Liver (tissue), 8 donors: ENCODE measurements at regions not wholly inside any gene's neighbourhood (a gene's known extent, or its start where the extent isn't known, plus 50 kb on each side); places are given as distances from the start of the nearest gene placed in this dataset.
A peak's percentile ranks its signal among the peaks of the same experiment; 100 is the strongest.

Experiments
- DNase-seq: peaks from one replicate; pipeline ENCODE4 v3.0.0-alpha.2; 2017; ENCODE audit warnings: low spot score
- H3K27ac ChIP-seq, 2 donors: one replicate each; pipeline ENCODE4 v1.7.0; 2013; ENCODE audit warnings: inconsistent platforms in 2 of 2, low read length in 2 of 2, control low read depth in 1 of 2, low read depth in 1 of 2, mild to moderate bottlenecking in 1 of 2
- H3K27me3 ChIP-seq, 4 donors: one replicate each; pipeline versions ENCODE4 v1.6.1 to v1.7.0; 2013; ENCODE audit warnings: low read length in 3 of 4, inconsistent platforms in 1 of 4, mild to moderate bottlenecking in 1 of 4, moderate library complexity in 1 of 4; ENCODE audit not compliant: control insufficient read depth in 4 of 4, insufficient read depth in 4 of 4
- H3K36me3 ChIP-seq, 4 donors: one replicate each; pipeline versions ENCODE4 v1.6.1 to v1.7.0; 2013; ENCODE audit warnings: low read length in 3 of 4, mild to moderate bottlenecking in 3 of 4, low read depth in 1 of 4, moderate library complexity in 1 of 4; ENCODE audit not compliant: control insufficient read depth in 4 of 4, insufficient read depth in 3 of 4
- H3K4me1 ChIP-seq, 4 donors: one replicate each; pipeline versions ENCODE4 v1.6.1 to v1.7.0; 2013; ENCODE audit warnings: low read length in 3 of 4, mild to moderate bottlenecking in 3 of 4, moderate library complexity in 1 of 4; ENCODE audit not compliant: control insufficient read depth in 4 of 4, insufficient read depth in 4 of 4
- H3K4me3 ChIP-seq, 3 donors: one replicate each; pipeline versions ENCODE4 v1.6.1 to v1.7.0; 2013; ENCODE audit warnings: low read length in 3 of 3, control low read depth in 1 of 3, low read depth in 1 of 3, mild to moderate bottlenecking in 1 of 3
- H3K9ac ChIP-seq, 2 donors: one replicate each; pipeline ENCODE4 v1.7.0; 2013; ENCODE audit warnings: low read length in 2 of 2, mild to moderate bottlenecking in 2 of 2, moderate library complexity in 2 of 2, control low read depth in 1 of 2, low read depth in 1 of 2
- H3K9me3 ChIP-seq, 4 donors: one replicate each; pipeline versions ENCODE4 v1.6.1 to v1.7.0; 2013; ENCODE audit warnings: low read length in 3 of 4; ENCODE audit not compliant: control insufficient read depth in 4 of 4
- EGR1 ChIP-seq, 2 donors: IDR thresholded peaks; 2 replicates each; pipeline ENCODE4 v1.6.1; 2016 to 2018; ENCODE audit warnings: antibody characterized with exemption in 2 of 2, low read depth in 2 of 2
- FOXA1 ChIP-seq: IDR thresholded peaks from 2 replicates; pipeline ENCODE4 v1.6.1; 2016; ENCODE audit warnings: antibody characterized with exemption
- FOXA2 ChIP-seq: IDR thresholded peaks from 2 replicates; pipeline ENCODE4 v1.6.1; 2016; ENCODE audit warnings: antibody characterized with exemption
- GABPA ChIP-seq, 2 donors: IDR thresholded peaks in 1 of 2; conservative IDR thresholded peaks in 1 of 2; 2 replicates each; pipeline ENCODE4 v1.6.1; 2016; ENCODE audit warnings: antibody characterized with exemption in 2 of 2, mild to moderate bottlenecking in 1 of 2, moderate library complexity in 1 of 2
- HNF4A ChIP-seq, 2 donors: conservative IDR thresholded peaks; 2 replicates each; pipeline ENCODE4 v1.6.1; 2016; ENCODE audit warnings: antibody characterized with exemption in 2 of 2, mild to moderate bottlenecking in 2 of 2
- HNF4G ChIP-seq: IDR thresholded peaks from 2 replicates; pipeline ENCODE4 v1.6.1; 2016; ENCODE audit warnings: antibody characterized with exemption
- JUND ChIP-seq, 2 donors: IDR thresholded peaks; 2 replicates each; pipeline ENCODE4 v1.6.1; 2016; ENCODE audit warnings: antibody characterized with exemption in 2 of 2
- RAD21 ChIP-seq, 2 donors: IDR thresholded peaks; 2 replicates each; pipeline ENCODE4 v1.6.1; 2016; ENCODE audit warnings: antibody characterized with exemption in 2 of 2, mild to moderate bottlenecking in 2 of 2
- RXRA ChIP-seq, 2 donors: IDR thresholded peaks; 2 replicates each; pipeline ENCODE4 v1.6.1; 2017 to 2018; ENCODE audit warnings: antibody characterized with exemption in 2 of 2, mild to moderate bottlenecking in 1 of 2
- SP1 ChIP-seq: IDR thresholded peaks from 2 replicates; pipeline ENCODE4 v1.6.1; 2018; ENCODE audit warnings: antibody characterized with exemption, mild to moderate bottlenecking
- TAF1 ChIP-seq: conservative IDR thresholded peaks from 2 replicates; pipeline ENCODE4 v1.6.1; 2016; ENCODE audit warnings: antibody characterized with exemption, mild to moderate bottlenecking
- YY1 ChIP-seq: IDR thresholded peaks from 2 replicates; pipeline ENCODE4 v1.6.1; 2016; ENCODE audit warnings: antibody characterized with exemption, mild to moderate bottlenecking
- WGBS: extraction: QIAGEN DNeasy Blood & Tissue Kit; methylation state at CpG from one replicate; pipeline ENCODE4 v1.1.7; 2013; 5-methylcytosine and 5-hydroxymethylcytosine counted together
- TF ChIP-seq, protein P1 (sequence below): fragments of 150-350 bp; IDR thresholded peaks from 2 replicates; pipeline ENCODE4 v1.5.1; 2017; ENCODE audit warnings: improper control_type of control experiment, low read depth, low read length; ENCODE audit not compliant: missing input control
- TF ChIP-seq, protein P2 (sequence below): IDR thresholded peaks from 2 replicates; pipeline ENCODE4 v1.6.1; 2016; ENCODE audit warnings: antibody characterized with exemption
- TF ChIP-seq, protein P3 (sequence below): IDR thresholded peaks from 2 replicates; pipeline ENCODE4 v1.6.1; 2016; ENCODE audit warnings: antibody characterized with exemption
- TF ChIP-seq, protein P4 (sequence below): IDR thresholded peaks from 2 replicates; pipeline ENCODE4 v1.6.1; 2016; ENCODE audit warnings: antibody characterized with exemption
- donor health status: healthy.
- donor health status: healthy.
- donor health status: healthy.
- donor health status: healthy.
- donor health status: healthy.

DNA sequence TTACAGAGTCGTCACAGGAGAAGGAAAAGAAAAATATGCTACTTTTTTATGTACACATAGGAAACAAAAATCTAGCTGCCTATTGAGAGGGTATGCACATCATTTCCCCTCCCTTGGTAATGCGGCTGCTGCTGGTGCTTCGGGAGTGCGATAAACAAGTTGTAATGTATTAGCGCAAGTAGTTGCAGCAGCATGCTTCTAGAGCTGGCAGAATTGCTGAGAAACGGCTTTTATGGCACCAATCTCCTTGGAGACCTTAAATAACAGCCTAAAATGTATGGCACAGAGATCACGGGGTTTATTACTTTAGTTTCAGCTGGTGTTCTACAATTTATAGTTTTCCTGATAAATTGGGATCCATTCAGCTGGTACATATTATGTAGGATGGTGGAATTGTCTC lies 447.6 kb upstream of the TMPO start:
- 86% methylated on average over 7 of the region's 7 CpGs for WGBS
- no peak overlapping the region for H3K9ac ChIP-seq
- H3K9me3 ChIP-seq = no peaks in the 10 kb centered on the region
- no peaks in the 10 kb centered on the region for H3K36me3 ChIP-seq
- H3K27ac ChIP-seq = no peak overlapping the region
- H3K27me3 ChIP-seq = no peaks in the 10 kb centered on the region
- TF ChIP-seq, protein P1, sequence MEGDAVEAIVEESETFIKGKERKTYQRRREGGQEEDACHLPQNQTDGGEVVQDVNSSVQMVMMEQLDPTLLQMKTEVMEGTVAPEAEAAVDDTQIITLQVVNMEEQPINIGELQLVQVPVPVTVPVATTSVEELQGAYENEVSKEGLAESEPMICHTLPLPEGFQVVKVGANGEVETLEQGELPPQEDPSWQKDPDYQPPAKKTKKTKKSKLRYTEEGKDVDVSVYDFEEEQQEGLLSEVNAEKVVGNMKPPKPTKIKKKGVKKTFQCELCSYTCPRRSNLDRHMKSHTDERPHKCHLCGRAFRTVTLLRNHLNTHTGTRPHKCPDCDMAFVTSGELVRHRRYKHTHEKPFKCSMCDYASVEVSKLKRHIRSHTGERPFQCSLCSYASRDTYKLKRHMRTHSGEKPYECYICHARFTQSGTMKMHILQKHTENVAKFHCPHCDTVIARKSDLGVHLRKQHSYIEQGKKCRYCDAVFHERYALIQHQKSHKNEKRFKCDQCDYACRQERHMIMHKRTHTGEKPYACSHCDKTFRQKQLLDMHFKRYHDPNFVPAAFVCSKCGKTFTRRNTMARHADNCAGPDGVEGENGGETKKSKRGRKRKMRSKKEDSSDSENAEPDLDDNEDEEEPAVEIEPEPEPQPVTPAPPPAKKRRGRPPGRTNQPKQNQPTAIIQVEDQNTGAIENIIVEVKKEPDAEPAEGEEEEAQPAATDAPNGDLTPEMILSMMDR = no peak
- TF ChIP-seq RAD21 (IDR thresholded peaks at IDR 0.05) (no peak), FOXA2 (no peak), GABPA (IDR thresholded peaks at IDR 0.05 in 1 of 2, conservative IDR thresholded peaks at IDR 0.05 in 1 of 2) (no peak), SP1 (no peak), EGR1 (IDR thresholded peaks at IDR 0.05; ENCODE audit: low read depth in 2 of 2) (no peak), YY1 (no peak), JUND (IDR thresholded peaks at IDR 0.05) (no peak), FOXA1 (no peak), TAF1 (no peak)
- TF ChIP-seq, protein P2, sequence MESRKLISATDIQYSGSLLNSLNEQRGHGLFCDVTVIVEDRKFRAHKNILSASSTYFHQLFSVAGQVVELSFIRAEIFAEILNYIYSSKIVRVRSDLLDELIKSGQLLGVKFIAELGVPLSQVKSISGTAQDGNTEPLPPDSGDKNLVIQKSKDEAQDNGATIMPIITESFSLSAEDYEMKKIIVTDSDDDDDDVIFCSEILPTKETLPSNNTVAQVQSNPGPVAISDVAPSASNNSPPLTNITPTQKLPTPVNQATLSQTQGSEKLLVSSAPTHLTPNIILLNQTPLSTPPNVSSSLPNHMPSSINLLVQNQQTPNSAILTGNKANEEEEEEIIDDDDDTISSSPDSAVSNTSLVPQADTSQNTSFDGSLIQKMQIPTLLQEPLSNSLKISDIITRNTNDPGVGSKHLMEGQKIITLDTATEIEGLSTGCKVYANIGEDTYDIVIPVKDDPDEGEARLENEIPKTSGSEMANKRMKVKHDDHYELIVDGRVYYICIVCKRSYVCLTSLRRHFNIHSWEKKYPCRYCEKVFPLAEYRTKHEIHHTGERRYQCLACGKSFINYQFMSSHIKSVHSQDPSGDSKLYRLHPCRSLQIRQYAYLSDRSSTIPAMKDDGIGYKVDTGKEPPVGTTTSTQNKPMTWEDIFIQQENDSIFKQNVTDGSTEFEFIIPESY = no peak
- TF ChIP-seq, protein P3, sequence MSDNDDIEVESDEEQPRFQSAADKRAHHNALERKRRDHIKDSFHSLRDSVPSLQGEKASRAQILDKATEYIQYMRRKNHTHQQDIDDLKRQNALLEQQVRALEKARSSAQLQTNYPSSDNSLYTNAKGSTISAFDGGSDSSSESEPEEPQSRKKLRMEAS = no peak
- TF ChIP-seq, protein P4, sequence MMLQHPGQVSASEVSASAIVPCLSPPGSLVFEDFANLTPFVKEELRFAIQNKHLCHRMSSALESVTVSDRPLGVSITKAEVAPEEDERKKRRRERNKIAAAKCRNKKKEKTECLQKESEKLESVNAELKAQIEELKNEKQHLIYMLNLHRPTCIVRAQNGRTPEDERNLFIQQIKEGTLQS = no peak
- DNase-seq = no peak
- no peak overlapping the region for H3K4me3 ChIP-seq
- no peaks in the 10 kb centered on the region for H3K4me1 ChIP-seq

DNA sequence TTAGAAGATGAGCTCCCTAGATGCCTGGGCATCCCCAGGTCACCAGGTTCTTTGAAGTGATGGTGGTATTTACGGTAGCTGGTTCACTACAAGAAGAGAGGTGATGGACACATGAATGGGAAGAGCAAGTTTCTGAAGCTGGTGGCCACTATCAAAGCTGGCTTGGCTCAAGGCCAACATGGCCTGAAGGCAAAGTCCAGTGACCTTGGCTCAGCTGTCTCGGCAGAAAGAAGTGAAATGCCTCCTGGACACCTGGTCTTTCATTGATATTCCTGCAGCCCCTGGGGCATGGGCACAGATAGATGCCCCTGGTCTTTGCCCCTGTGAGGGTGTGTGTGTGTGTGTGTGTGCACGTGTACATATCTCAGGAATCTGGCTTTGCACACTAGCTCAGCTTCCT lies 441.8 kb upstream of the TMPO start:
- WGBS = 36% methylated on average over 3 of the region's 3 CpGs
- TF ChIP-seq FOXA1 = no peak
- TF ChIP-seq YY1 = no peak
- TF ChIP-seq, protein P1 = no peak
- TF ChIP-seq, protein P2 = no peak
- no peak for TF ChIP-seq TAF1
- peak; percentile 51 to 54 for TF ChIP-seq HNF4A (conservative IDR thresholded peaks at IDR 0.05)
- TF ChIP-seq HNF4G = no peak
- TF ChIP-seq EGR1 (IDR thresholded peaks at IDR 0.05; ENCODE audit: low read depth in 2 of 2) = no peak
- no peak for TF ChIP-seq RXRA (IDR thresholded peaks at IDR 0.05)

More for the DNA sequence above, 441.8 kb upstream of the TMPO start:
- Histone ChIP-seq H3K4me3 (no peak overlapping the region), H3K9me3 (no peaks in the 10 kb centered on the region), H3K9ac (no peak overlapping the region), H3K4me1 (peaks cover 0 to 6% (median 0%) of the 10 kb centered on the region in 4 donors), H3K36me3 (no peaks in the 10 kb centered on the region), H3K27me3 (no peaks in the 10 kb centered on the region), H3K27ac (no peak overlapping the region)
- peak; percentile 37 for DNase-seq
